ENCODE measurements at regions not wholly inside any gene's neighbourhood (a gene's known extent, or its start where the extent isn't known, plus 50 kb on each side); places are given as distances from the start of the nearest gene placed in this dataset.

DNA sequence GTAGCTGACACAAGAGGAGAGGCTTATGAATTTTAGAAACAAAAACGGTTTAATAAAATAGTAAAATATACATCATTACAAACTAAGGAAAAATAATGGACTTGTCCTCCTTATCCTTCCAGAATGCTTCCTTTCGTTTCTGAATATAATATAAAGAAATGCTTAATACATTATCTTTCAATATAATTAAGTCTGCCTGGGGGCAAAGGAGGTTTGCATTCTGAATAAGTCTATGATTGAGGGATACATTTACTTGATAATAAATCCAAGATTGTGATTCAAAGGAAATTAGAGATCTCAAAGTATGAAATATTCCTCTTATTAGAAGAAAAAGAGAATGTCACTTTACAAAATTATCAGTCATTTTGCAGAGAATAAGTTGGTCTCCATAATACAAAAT, 386.5 kb downstream of the SPATA31D1 start:
- intact Hi-C loops (cut with DNase I; ENCODE audit: low total_unique reads): no loop called here

DNA sequence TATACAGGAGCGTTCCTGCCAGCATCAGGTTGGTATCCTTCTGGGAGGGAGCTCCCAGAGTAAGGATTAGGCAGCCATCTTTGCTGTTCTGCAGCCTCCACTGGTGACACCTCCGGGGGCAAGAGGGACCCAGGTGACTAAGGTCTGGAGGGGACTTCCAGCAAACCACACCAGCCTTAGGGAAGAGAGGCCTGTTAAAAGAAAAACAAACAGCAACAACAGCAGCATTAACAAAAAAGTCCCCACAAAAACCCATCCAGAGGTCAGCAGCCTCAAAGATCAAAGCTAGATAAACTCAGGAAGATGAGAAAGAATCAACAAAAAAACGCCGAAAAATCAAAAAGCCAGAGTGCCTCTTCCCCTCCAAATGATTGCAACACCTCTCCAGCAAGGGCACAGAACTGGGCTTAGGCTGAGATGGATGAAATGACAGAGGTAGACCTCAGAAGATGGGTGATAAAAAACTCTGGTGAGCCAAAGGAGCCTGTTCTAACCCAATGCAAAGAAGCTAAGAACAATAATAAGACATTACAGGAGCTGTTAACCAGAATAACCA, 388.2 kb downstream of the SPATA31D1 start:
- WGBS, 2 donors: 89 to 94% methylated on average over 4 of the region's 4 CpGs
- no peak for DNase-seq (ENCODE audit: low spot score in 2 of 2)
- TF ChIP-seq, protein P1, sequence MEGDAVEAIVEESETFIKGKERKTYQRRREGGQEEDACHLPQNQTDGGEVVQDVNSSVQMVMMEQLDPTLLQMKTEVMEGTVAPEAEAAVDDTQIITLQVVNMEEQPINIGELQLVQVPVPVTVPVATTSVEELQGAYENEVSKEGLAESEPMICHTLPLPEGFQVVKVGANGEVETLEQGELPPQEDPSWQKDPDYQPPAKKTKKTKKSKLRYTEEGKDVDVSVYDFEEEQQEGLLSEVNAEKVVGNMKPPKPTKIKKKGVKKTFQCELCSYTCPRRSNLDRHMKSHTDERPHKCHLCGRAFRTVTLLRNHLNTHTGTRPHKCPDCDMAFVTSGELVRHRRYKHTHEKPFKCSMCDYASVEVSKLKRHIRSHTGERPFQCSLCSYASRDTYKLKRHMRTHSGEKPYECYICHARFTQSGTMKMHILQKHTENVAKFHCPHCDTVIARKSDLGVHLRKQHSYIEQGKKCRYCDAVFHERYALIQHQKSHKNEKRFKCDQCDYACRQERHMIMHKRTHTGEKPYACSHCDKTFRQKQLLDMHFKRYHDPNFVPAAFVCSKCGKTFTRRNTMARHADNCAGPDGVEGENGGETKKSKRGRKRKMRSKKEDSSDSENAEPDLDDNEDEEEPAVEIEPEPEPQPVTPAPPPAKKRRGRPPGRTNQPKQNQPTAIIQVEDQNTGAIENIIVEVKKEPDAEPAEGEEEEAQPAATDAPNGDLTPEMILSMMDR (IDR thresholded peaks at IDR 0.05): no peak
- no peak for TF ChIP-seq POLR2A (IDR thresholded peaks at IDR 0.05)
- intact Hi-C loops (cut with DNase I; ENCODE audit: low total_unique reads): no loop called here
- H3K4me3 ChIP-seq (ENCODE audit: low read depth, poor library complexity, severe bottlenecking): no peak overlapping the region

More for the DNA sequence above, 386.5 kb downstream of the SPATA31D1 start:
- H3K4me3 ChIP-seq (ENCODE audit: low read depth, poor library complexity, severe bottlenecking): no peak overlapping the region
- TF ChIP-seq, protein P1 (IDR thresholded peaks at IDR 0.05): no peak
- no peak for TF ChIP-seq POLR2A (IDR thresholded peaks at IDR 0.05)
- no peak for DNase-seq (ENCODE audit: low spot score in 2 of 2)
- 65 to 67% methylated on average over 2 of the region's 2 CpGs for WGBS, 2 donors

DNA sequence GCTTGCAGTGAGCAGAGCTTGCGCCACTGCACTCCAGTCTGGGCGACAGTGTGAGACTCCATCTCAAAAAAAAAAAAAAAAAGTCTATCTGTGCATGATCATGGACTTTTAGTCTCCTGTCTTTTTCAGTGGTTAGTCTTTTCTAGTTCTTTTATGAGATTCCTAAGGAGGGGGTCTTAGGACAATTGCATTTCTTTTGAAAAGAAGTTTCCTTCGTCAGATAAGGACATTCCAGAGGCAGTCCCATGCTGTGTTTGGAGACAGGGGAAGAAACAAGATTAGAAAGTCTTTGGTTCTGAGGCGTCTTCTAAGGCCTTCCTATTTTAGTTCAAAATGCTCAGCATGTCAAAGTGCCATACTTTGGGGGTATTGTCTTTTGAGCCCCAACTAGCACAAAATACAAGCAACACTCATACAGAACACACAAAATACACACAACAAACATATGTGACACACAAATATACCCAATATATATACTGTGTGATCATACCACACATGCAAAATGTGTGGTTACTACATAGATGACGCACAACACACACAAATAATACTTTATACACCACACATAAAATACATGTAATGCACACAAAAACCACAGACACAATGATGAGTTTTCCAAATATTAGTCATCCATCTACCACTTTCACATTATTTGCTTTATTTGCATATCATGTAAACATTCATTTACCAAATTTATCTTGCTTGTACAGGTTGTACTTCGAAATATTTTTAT, 394.5 kb downstream of the SPATA31D1 start:
- DNase-seq (ENCODE audit: low spot score in 2 of 2): no peak
- 90 to 92% methylated on average over 6 of the region's 6 CpGs for WGBS, 2 donors
- TF ChIP-seq, protein P1 (IDR thresholded peaks at IDR 0.05): no peak
- TF ChIP-seq POLR2A (IDR thresholded peaks at IDR 0.05): no peak
- intact Hi-C loops (cut with DNase I; ENCODE audit: low total_unique reads): no loop called here
- H3K4me3 ChIP-seq (ENCODE audit: low read depth, poor library complexity, severe bottlenecking): no peak overlapping the region

DNA sequence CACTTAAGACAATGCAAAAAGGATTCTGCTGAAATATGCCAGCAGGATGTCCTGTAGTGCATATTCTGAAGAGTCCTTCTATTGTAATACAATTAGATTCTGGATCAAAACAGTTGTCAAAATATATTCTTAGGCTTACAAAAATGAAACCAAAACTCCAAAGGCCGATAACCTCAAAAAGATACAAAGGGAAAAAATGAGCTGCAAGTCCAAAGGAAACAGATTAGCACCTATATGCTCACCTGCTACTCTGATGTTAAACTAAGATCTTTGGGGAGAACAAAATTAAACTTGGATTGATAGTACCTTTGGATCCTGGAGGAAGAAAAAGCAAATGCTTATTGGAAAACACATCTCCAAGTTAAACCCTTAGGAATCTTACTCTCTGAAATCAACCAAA, 397.1 kb downstream of the SPATA31D1 start:
- 72 to 74% methylated on average over 1 of the region's 1 CpG for WGBS, 2 donors
- TF ChIP-seq, protein P1 (IDR thresholded peaks at IDR 0.05): no peak
- TF ChIP-seq POLR2A (IDR thresholded peaks at IDR 0.05): no peak

GRCh38 chr9:82397534-82397933, 409.0 kb downstream of the SPATA31D1 start:
- intact Hi-C loops (cut with DNase I; ENCODE audit: low total_unique reads): no loop called here

More for the DNA sequence above, 397.1 kb downstream of the SPATA31D1 start:
- intact Hi-C loops (cut with DNase I; ENCODE audit: low total_unique reads): no loop called here
- DNase-seq (ENCODE audit: low spot score in 2 of 2): no peak
- no peak overlapping the region for H3K4me3 ChIP-seq (ENCODE audit: low read depth, poor library complexity, severe bottlenecking)

More at GRCh38 chr9:82397534-82397933, 409.0 kb downstream of the SPATA31D1 start:
- no peak overlapping the region for H3K4me3 ChIP-seq (ENCODE audit: low read depth, poor library complexity, severe bottlenecking)
- DNase-seq (ENCODE audit: low spot score in 2 of 2): no peak
- TF ChIP-seq, protein P1 (IDR thresholded peaks at IDR 0.05): no peak
- TF ChIP-seq POLR2A (IDR thresholded peaks at IDR 0.05): no peak

Data from lower leg skin (tissue), 4 donors.